ENCODE measurements at regions not wholly inside any gene's neighbourhood (a gene's known extent, or its start where the extent isn't known, plus 50 kb on each side); places are given as distances from the start of the nearest gene placed in this dataset.
A peak's percentile ranks its signal among the peaks of the same experiment; 100 is the strongest.

GRCh38 chr4:13292372-13292771, 191.8 kb downstream of the RAB28 start:
- no peak for TF ChIP-seq CTCF (IDR thresholded peaks at IDR 0.05)
- TF ChIP-seq POLR2AphosphoS5 (IDR thresholded peaks at IDR 0.05), result peak in 3 of 4 donors; percentile 15 to 41 (median 34)

Measured in sigmoid colon (tissue), 4 donors.